ENCODE measurements at regions not wholly inside any gene's neighbourhood (a gene's known extent, or its start where the extent isn't known, plus 50 kb on each side); places are given as distances from the start of the nearest gene placed in this dataset.

DNA sequence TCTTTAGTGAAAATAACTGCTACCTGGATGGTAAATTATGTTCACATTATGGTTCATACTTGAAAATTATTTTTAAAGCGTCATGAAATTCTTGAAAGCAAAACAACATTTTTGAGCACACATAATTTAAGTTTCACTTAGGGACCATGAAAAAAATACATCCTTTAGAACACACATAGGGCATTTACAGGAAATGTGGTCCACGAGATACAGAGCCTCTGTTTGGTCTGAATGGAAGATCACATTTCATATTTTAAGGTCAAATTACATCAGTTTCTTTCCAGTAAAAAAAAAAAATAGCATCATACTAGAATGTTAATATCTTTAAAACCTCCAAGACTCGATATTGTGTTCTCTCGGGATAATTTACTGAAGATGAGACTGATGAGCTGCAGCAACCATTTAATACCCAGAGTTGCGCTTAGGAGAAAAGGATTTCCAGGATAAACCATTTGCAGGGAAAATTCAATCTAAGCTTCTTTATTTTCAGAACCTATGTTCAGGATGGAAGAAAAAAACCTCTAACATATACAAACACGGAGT, 720.7 kb downstream of the DIAPH3 start:
- Histone ChIP-seq H3K4me1 (no peaks in the 10 kb centered on the region), H3K9me3 (no peaks in the 10 kb centered on the region), H3K36me3 (ENCODE audit: insufficient read depth in 1 of 2, low read depth in 1 of 2) (no peaks in the 10 kb centered on the region), H3K27me3 (ENCODE audit: insufficient read depth in 3 of 3, low read length in 2 of 3) (no peaks in the 10 kb centered on the region), H3K4me3 (no peak overlapping the region), H3K27ac (no peak overlapping the region)
- ATAC-seq: no peak
- intact Hi-C loops (cut with DNase I): no loop called here
- no peak for DNase-seq
- WGBS, 3 donors: 31 to 41% (median 39%) methylated on average over 6 of the region's 6 CpGs
- TF ChIP-seq, protein P1, sequence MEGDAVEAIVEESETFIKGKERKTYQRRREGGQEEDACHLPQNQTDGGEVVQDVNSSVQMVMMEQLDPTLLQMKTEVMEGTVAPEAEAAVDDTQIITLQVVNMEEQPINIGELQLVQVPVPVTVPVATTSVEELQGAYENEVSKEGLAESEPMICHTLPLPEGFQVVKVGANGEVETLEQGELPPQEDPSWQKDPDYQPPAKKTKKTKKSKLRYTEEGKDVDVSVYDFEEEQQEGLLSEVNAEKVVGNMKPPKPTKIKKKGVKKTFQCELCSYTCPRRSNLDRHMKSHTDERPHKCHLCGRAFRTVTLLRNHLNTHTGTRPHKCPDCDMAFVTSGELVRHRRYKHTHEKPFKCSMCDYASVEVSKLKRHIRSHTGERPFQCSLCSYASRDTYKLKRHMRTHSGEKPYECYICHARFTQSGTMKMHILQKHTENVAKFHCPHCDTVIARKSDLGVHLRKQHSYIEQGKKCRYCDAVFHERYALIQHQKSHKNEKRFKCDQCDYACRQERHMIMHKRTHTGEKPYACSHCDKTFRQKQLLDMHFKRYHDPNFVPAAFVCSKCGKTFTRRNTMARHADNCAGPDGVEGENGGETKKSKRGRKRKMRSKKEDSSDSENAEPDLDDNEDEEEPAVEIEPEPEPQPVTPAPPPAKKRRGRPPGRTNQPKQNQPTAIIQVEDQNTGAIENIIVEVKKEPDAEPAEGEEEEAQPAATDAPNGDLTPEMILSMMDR (IDR thresholded peaks at IDR 0.05): no peak

DNA sequence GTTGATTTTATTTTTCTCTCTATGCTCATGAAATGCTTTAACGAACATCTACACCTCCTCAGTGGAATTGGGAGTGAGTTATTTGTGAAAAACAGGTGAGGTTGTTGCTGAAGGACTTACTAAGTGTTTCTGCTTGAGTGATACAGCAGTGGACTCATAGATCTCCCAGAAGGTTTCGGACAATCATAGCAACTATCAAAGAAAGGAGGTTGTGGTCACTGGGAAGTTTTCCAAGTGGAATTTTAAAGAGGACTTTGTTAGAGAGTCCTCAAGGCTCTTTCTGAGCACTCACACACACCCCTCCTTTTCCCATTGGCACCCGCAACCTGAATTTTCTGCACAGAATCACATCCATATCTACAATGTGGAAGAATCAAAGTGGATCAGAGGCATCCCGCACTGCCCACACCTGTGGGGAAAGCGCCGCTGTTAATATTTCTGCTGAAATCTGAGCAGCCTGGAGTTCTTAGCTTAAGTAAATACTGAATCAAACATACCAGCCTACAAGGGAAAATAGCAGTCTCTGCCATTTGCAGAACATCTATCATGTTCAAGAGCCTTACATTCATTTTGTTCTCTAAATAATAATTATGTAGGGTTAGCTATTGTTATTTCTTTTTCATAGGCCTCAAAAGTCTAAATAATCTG, 719.4 kb downstream of the DIAPH3 start:
- ATAC-seq: no peak
- TF ChIP-seq, protein P1 (IDR thresholded peaks at IDR 0.05): no peak
- H3K27ac ChIP-seq: no peak overlapping the region
- no peak for DNase-seq
- H3K4me1 ChIP-seq: no peaks in the 10 kb centered on the region
- H3K4me3 ChIP-seq: no peak overlapping the region
- intact Hi-C loops (cut with DNase I): no loop called here
- no peaks in the 10 kb centered on the region for H3K27me3 ChIP-seq (ENCODE audit: insufficient read depth in 3 of 3, low read length in 2 of 3)
- no peaks in the 10 kb centered on the region for H3K36me3 ChIP-seq (ENCODE audit: insufficient read depth in 1 of 2, low read depth in 1 of 2)
- WGBS, 3 donors: 68 to 87% (median 71%) methylated on average over 6 of the region's 6 CpGs
- no peaks in the 10 kb centered on the region for H3K9me3 ChIP-seq

DNA sequence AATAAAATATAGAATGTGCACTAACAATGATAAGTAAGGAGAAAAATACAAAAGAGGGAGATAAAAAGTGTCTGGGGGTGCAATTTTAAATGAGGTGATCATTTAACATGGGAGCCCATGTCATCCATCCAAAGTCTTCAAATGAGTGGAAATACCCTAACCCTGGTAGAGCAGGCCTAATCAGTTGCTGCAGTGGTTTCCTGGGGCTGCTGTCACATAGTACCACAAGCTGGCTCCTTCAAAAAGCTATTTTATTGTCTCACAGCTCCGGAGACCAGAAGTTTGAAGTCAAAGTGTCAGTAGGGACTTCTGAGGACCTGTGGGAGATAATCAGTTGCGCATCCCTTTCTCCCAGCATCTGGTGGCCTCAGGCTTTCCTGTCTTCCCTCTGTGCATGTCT, 717.9 kb downstream of the DIAPH3 start:
- 76 to 81% (median 80%) methylated on average over 2 of the region's 2 CpGs for WGBS, 3 donors
- TF ChIP-seq, protein P1 (IDR thresholded peaks at IDR 0.05): no peak
- no peaks in the 10 kb centered on the region for H3K4me1 ChIP-seq
- H3K27me3 ChIP-seq (ENCODE audit: insufficient read depth in 3 of 3, low read length in 2 of 3): no peaks in the 10 kb centered on the region
- H3K27ac ChIP-seq: no peak overlapping the region
- no peak for DNase-seq
- no peaks in the 10 kb centered on the region for H3K36me3 ChIP-seq (ENCODE audit: insufficient read depth in 1 of 2, low read depth in 1 of 2)
- no peaks in the 10 kb centered on the region for H3K9me3 ChIP-seq
- no peak overlapping the region for H3K4me3 ChIP-seq
- no peak for ATAC-seq
- intact Hi-C loops (cut with DNase I): no loop called here

DNA sequence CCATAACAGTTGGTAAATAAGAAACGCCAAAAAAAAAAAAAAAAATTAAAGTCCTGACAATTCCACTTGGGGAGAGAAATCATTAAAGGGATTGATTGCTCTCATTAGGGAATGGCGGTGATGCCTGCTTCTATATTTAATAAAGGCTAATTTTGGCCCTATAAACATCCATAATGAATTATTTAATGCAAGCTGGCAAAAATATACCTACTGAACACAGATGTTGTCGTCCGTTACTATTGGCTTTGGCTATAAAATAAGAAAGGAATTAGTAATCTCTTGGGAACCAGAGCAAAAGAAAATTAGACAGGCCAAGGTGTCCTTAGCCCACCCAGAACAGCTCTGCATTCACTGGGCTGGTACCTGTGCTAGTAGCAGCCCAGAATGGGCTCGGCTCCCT, 717.3 kb downstream of the DIAPH3 start:
- Histone ChIP-seq H3K4me1 (no peaks in the 10 kb centered on the region), H3K27me3 (ENCODE audit: insufficient read depth in 3 of 3, low read length in 2 of 3) (no peaks in the 10 kb centered on the region), H3K4me3 (no peak overlapping the region), H3K9me3 (no peaks in the 10 kb centered on the region), H3K36me3 (ENCODE audit: insufficient read depth in 1 of 2, low read depth in 1 of 2) (no peaks in the 10 kb centered on the region), H3K27ac (no peak overlapping the region)
- DNase-seq: no peak
- ATAC-seq: no peak
- TF ChIP-seq, protein P1 (IDR thresholded peaks at IDR 0.05): no peak
- WGBS, 3 donors: 79 to 81% (median 79%) methylated on average over 5 of the region's 5 CpGs
- intact Hi-C loops (cut with DNase I): no loop called here

DNA sequence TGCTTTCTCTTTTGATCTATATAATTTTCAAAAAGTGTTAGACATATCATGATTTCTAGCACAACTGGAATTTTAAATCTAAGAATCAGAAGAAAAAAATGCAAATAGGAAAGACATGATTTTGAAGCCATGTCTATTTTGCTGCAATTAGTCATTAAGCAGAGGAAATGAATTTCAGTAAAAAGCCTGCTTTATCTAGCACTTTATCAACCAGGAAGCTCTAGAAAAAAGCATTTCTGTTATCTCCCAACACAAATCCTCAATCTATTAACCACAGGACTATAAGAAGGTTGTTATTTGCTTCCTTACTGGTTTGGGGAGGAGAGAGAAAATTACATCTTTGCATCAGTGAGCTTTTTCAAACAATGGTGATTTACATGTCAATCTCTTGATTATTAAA, 716.7 kb downstream of the DIAPH3 start:
- no peak for ATAC-seq
- H3K9me3 ChIP-seq: no peaks in the 10 kb centered on the region
- H3K4me1 ChIP-seq: no peaks in the 10 kb centered on the region
- H3K36me3 ChIP-seq (ENCODE audit: insufficient read depth in 1 of 2, low read depth in 1 of 2): no peaks in the 10 kb centered on the region
- intact Hi-C loops (cut with DNase I): no loop called here
- H3K4me3 ChIP-seq: no peak overlapping the region
- H3K27ac ChIP-seq: no peak overlapping the region
- no peak for DNase-seq
- TF ChIP-seq, protein P1 (IDR thresholded peaks at IDR 0.05): no peak
- H3K27me3 ChIP-seq (ENCODE audit: insufficient read depth in 3 of 3, low read length in 2 of 3): no peaks in the 10 kb centered on the region

All from psoas muscle (tissue), 7 donors.